Adrenal gland (tissue), 9 donors: ENCODE measurements at regions not wholly inside any gene's neighbourhood (a gene's known extent, or its start where the extent isn't known, plus 50 kb on each side); places are given as distances from the start of the nearest gene placed in this dataset.
A peak's percentile ranks its signal among the peaks of the same experiment; 100 is the strongest.

Experiments
- DNase-seq, 7 donors: peaks; one replicate each; pipeline ENCODE4 v3.0.0-alpha.2; 2019 to 2020
- H3K27ac ChIP-seq, 5 donors: fragments of 200-600 bp; sonication (generic) in 4 of 5; 1 replicate in 3 of 5; 2 replicates in 2 of 5; pipeline versions ENCODE4 v1.5.1 to v1.8.0; 2016 to 2020; ENCODE audit warnings: mild to moderate bottlenecking in 1 of 5
- H3K27me3 ChIP-seq: fragments of 200-600 bp; 2 replicates; pipeline ENCODE4 v1.8.0; 2021
- H3K36me3 ChIP-seq, 2 donors: fragments of 200-600 bp; replicated peaks in 1 of 2; 1 replicate in 1 of 2; 2 replicates in 1 of 2; pipeline versions ENCODE4 v1.5.1 to v1.8.0; 2018 to 2022
- H3K4me1 ChIP-seq, 2 donors: fragments of 200-600 bp; replicated peaks in 1 of 2; 1 replicate in 1 of 2; 2 replicates in 1 of 2; pipeline versions ENCODE4 v1.5.1 to v1.8.0; 2018 to 2021
- H3K4me3 ChIP-seq, 4 donors: fragments of 200-600 bp; sonication (generic) in 3 of 4; one replicate each; pipeline ENCODE4 v1.5.1; 2016 to 2018
- H3K9me3 ChIP-seq, 3 donors: fragments of 200-600 bp; sonication (generic) in 1 of 3; replicated peaks in 1 of 3; 1 replicate in 2 of 3; 2 replicates in 1 of 3; pipeline versions ENCODE4 v1.5.1 to v1.8.0; 2016 to 2021
- CTCF ChIP-seq, 6 experiments: fragments of 450-650 bp in 4 of 6; fragments of 200-600 bp in 2 of 6; sonication (generic) in 1 of 6; IDR thresholded peaks; 1 replicate in 5 of 6; 2 replicates in 1 of 6; pipeline versions ENCODE4 v1.5.1 to v1.8.0; 2016 to 2021; ENCODE audit warnings: antibody characterized with exemption in 6 of 6, mild to moderate bottlenecking in 2 of 6, moderate library complexity in 1 of 6
- POLR2A ChIP-seq, 2 donors: fragments of 450-650 bp; IDR thresholded peaks; one replicate each; pipeline ENCODE4 v1.6.1; 2017; ENCODE audit warnings: antibody characterized with exemption in 2 of 2, mild to moderate bottlenecking in 2 of 2, moderate library complexity in 1 of 2
- WGBS, 4 donors: extraction: QIAGEN DNeasy Blood & Tissue Kit in 2 of 4; methylation state at CpG; one replicate each; pipeline versions ENCODE4 v1.1.5 to v1.1.7; 2013 to 2017; 5-methylcytosine and 5-hydroxymethylcytosine counted together
- intact Hi-C, 2 donors: fragments of 100-400 bp; cut with DNase I; formaldehyde crosslinking; loops; one replicate each; pipeline versions ENCODE4 v1.14.1 to v1.15.0; 2022 to 2023
- donor health status: healthy with polysubstance abuse.
- donor health status: Bipolar disorder and iron deficiency.
- donor health status: DM: yes; HTN: yes; CAD: no.
- donor health status: DM: no; HTN: no; CAD: no.
- donor health status: DM: no; HTN: no; CAD: no.

GRCh38 chr20:48281501-48281900, 496.2 kb upstream of the SULF2 start:
- Histone ChIP-seq H3K4me1 (peaks cover 0 to 3% of the 10 kb centered on the region in 2 donors), H3K36me3 (no peaks in the 10 kb centered on the region), H3K4me3 (no peak overlapping the region), H3K27ac (no peak overlapping the region), H3K9me3 (no peaks in the 10 kb centered on the region), H3K27me3 (no peaks in the 10 kb centered on the region)
- WGBS, 4 donors, result 85 to 88% (median 86%) methylated on average over 4 of the region's 4 CpGs
- no peak for TF ChIP-seq POLR2A (IDR thresholded peaks at IDR 0.05)
- TF ChIP-seq CTCF (IDR thresholded peaks at IDR 0.05), result no peak
- intact Hi-C loops, result no loop called here
- no peak for DNase-seq

DNA sequence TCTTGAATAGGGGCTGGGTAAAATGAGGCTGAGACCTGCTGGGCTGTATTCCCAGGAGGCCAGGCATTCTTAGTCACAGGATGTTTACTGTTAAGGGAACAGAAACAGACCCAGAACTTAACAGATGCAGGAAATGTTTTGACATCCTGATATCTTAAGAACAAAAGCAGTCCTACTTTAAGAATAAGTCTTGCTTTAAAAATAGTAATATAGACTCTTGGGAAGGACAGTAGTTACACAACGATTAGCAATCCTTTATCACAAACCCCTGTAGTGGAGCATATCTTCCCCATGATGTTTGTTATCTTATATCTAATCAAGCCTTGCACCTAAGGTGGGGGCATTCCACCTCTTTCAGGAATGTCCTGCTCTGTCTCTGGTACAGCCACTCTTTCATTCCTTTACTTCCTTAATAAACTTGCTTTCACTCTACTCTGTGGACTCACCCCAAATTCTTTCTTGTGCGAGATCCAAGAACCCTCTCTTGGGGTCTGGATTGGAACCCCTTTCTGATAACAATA, 493.7 kb upstream of the SULF2 start:
- no peaks in the 10 kb centered on the region for H3K27me3 ChIP-seq
- no peaks in the 10 kb centered on the region for H3K9me3 ChIP-seq
- H3K4me3 ChIP-seq, result no peak overlapping the region
- no peaks in the 10 kb centered on the region for H3K4me1 ChIP-seq
- H3K36me3 ChIP-seq, result no peaks in the 10 kb centered on the region
- peak overlapping the region in 1 of 5 donors; percentile 29 for H3K27ac ChIP-seq
- intact Hi-C loops, result no loop called here
- 39 to 55% (median 49%) methylated on average over 2 of the region's 2 CpGs for WGBS, 4 donors
- TF ChIP-seq POLR2A (IDR thresholded peaks at IDR 0.05) (no peak), CTCF (IDR thresholded peaks at IDR 0.05) (no peak)
- no peak for DNase-seq

GRCh38 chr20:48277266-48277665, 492.0 kb upstream of the SULF2 start:
- peak in 1 of 7 donors; percentile 11 for DNase-seq
- intact Hi-C loops, result no loop called here
- TF ChIP-seq CTCF (IDR thresholded peaks at IDR 0.05) (no peak), POLR2A (IDR thresholded peaks at IDR 0.05) (no peak)
- no peak overlapping the region for H3K4me3 ChIP-seq
- H3K27me3 ChIP-seq, result no peaks in the 10 kb centered on the region
- WGBS, 4 donors, result 57 to 83% (median 77%) methylated on average over 2 of the region's 2 CpGs
- H3K36me3 ChIP-seq, result no peaks in the 10 kb centered on the region
- H3K4me1 ChIP-seq, result no peaks in the 10 kb centered on the region
- no peaks in the 10 kb centered on the region for H3K9me3 ChIP-seq
- no peak overlapping the region for H3K27ac ChIP-seq

- intact Hi-C loops, result no loop called here
- WGBS, 4 donors, result 84 to 95% (median 88%) methylated on average over 3 of the region's 3 CpGs
- Histone ChIP-seq H3K4me1 (no peaks in the 10 kb centered on the region), H3K27ac (no peak overlapping the region), H3K27me3 (no peaks in the 10 kb centered on the region), H3K36me3 (no peaks in the 10 kb centered on the region), H3K4me3 (no peak overlapping the region), H3K9me3 (no peaks in the 10 kb centered on the region)
- peak in 1 of 7 donors; percentile 29 for DNase-seq
- TF ChIP-seq POLR2A (IDR thresholded peaks at IDR 0.05) (no peak), CTCF (IDR thresholded peaks at IDR 0.05) (no peak)
These were observed 490.7 kb upstream of the SULF2 start for GRCh38 chr20:48276021-48276342.
